ENCODE measurements at regions not wholly inside any gene's neighbourhood (a gene's known extent, or its start where the extent isn't known, plus 50 kb on each side); places are given as distances from the start of the nearest gene placed in this dataset.

DNA sequence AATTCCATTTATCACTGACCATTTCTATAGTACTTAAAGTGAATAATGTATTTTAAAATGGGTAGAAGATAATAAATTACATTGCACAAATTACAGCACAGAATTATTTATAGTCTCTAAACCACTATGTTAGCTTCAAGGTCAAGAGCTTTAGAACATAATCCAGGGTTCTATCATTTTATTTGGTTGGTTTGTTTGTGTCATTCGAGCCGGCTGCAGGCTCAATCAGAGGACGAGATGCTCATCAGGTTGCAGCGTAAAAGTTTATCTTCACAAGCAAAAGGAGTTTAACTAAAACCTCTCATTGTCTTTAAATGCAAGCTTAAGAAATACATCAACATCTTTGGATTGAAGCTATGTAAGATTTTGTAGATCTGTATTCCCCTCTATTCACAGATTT is 523.8 kb downstream of the EFNA5 start:
- POLR2A ChIA-PET = no interaction called here
- H3K36me3 ChIP-seq (ENCODE audit: control insufficient read depth in 1 of 2, insufficient read depth in 2 of 2, low read length in 2 of 2) = no peaks in the 10 kb centered on the region
- no peak overlapping the region for H2AFZ ChIP-seq (ENCODE audit: low read depth, low read length, poor library complexity, severe bottlenecking)
- RAD21 ChIA-PET (ENCODE audit: low non-redundant PET in 1 of 2, low total read pairs in 2 of 2, uncharacterized antibody in 2 of 2, unreplicated experiment in 2 of 2) = no interaction called here
- ATAC-seq = no peak
- no peak overlapping the region for H3K4me3 ChIP-seq (replicated peaks in 1 of 2; ENCODE audit: low read depth in 1 of 2, low read length in 2 of 2)
- H3K9me3 ChIP-seq (ENCODE audit: control insufficient read depth in 1 of 2, insufficient read depth in 1 of 2, low read depth in 1 of 2, low read length in 2 of 2) = no peaks in the 10 kb centered on the region
- intact Hi-C loops (cut with micrococcal nuclease) = no loop called here
- BruUV-seq (replicated peaks) = no TSS peak
- H3K27me3 ChIP-seq (ENCODE audit: insufficient read depth, low read length) = no peaks in the 10 kb centered on the region
- H3K4me1 ChIP-seq (ENCODE audit: control insufficient read depth in 1 of 2, insufficient read depth in 2 of 2, low read length in 2 of 2) = no peaks in the 10 kb centered on the region
- H3K27ac ChIP-seq (ENCODE audit: low read depth, low read length) = no peak overlapping the region
- no peak overlapping the region for H3K4me2 ChIP-seq (ENCODE audit: low read length)
- H3K9ac ChIP-seq (ENCODE audit: low read length) = no peak overlapping the region
- H3K79me2 ChIP-seq (ENCODE audit: insufficient read depth, low read length) = no peaks in the 10 kb centered on the region
- no peaks in the 10 kb centered on the region for H4K20me1 ChIP-seq (ENCODE audit: insufficient read depth)
- no peak for DNase-seq (ENCODE audit: low read depth, low spot score)
- no peaks in the 10 kb centered on the region for H3K9me2 ChIP-seq (ENCODE audit: insufficient read depth)
- CTCF ChIA-PET = no interaction called here
- TF ChIP-seq ELF1 (IDR thresholded peaks at IDR 0.05; ENCODE audit: borderline replicate concordance, low read depth) (no peak), YY1 (IDR thresholded peaks at IDR 0.05; ENCODE audit: extremely low read depth, insufficient replicate concordance, low read depth, low read length) (no peak), POLR2A (IDR thresholded peaks at IDR 0.05; ENCODE audit: borderline replicate concordance, extremely low read depth, insufficient read depth, insufficient read length) (no peak)

- no TSS peak for BruUV-seq (replicated peaks)
- H3K27ac ChIP-seq (ENCODE audit: low read depth, low read length) = no peak overlapping the region
- no peak overlapping the region for H3K9ac ChIP-seq (ENCODE audit: low read length)
- no peak for ATAC-seq
- ChIA-PET RAD21 (ENCODE audit: low non-redundant PET in 1 of 2, low total read pairs in 2 of 2, uncharacterized antibody in 2 of 2, unreplicated experiment in 2 of 2) (no interaction called here), CTCF (no interaction called here), POLR2A (no interaction called here)
- H3K9me3 ChIP-seq (ENCODE audit: control insufficient read depth in 1 of 2, insufficient read depth in 1 of 2, low read depth in 1 of 2, low read length in 2 of 2) = peaks cover 0 to under 1% of the 10 kb centered on the region in 2 experiments; a peak in 1 of 4 replicates
- H3K4me2 ChIP-seq (ENCODE audit: low read length) = no peak overlapping the region
- no peak for DNase-seq (ENCODE audit: low read depth, low spot score)
- no peaks in the 10 kb centered on the region for H3K79me2 ChIP-seq (ENCODE audit: insufficient read depth, low read length)
- no peaks in the 10 kb centered on the region for H4K20me1 ChIP-seq (ENCODE audit: insufficient read depth)
- no peaks in the 10 kb centered on the region for H3K9me2 ChIP-seq (ENCODE audit: insufficient read depth)
- H3K36me3 ChIP-seq (ENCODE audit: control insufficient read depth in 1 of 2, insufficient read depth in 2 of 2, low read length in 2 of 2) = no peaks in the 10 kb centered on the region
- intact Hi-C loops (cut with micrococcal nuclease) = no loop called here
- no peaks in the 10 kb centered on the region for H3K27me3 ChIP-seq (ENCODE audit: insufficient read depth, low read length)
- no peak overlapping the region for H2AFZ ChIP-seq (ENCODE audit: low read depth, low read length, poor library complexity, severe bottlenecking)
- H3K4me1 ChIP-seq (ENCODE audit: control insufficient read depth in 1 of 2, insufficient read depth in 2 of 2, low read length in 2 of 2) = no peaks in the 10 kb centered on the region
- no peak overlapping the region for H3K4me3 ChIP-seq (replicated peaks in 1 of 2; ENCODE audit: low read depth in 1 of 2, low read length in 2 of 2)
- TF ChIP-seq RAD21 (IDR thresholded peaks at IDR 0.05; ENCODE audit: low read depth) = no peak
- TF ChIP-seq, protein P1, sequence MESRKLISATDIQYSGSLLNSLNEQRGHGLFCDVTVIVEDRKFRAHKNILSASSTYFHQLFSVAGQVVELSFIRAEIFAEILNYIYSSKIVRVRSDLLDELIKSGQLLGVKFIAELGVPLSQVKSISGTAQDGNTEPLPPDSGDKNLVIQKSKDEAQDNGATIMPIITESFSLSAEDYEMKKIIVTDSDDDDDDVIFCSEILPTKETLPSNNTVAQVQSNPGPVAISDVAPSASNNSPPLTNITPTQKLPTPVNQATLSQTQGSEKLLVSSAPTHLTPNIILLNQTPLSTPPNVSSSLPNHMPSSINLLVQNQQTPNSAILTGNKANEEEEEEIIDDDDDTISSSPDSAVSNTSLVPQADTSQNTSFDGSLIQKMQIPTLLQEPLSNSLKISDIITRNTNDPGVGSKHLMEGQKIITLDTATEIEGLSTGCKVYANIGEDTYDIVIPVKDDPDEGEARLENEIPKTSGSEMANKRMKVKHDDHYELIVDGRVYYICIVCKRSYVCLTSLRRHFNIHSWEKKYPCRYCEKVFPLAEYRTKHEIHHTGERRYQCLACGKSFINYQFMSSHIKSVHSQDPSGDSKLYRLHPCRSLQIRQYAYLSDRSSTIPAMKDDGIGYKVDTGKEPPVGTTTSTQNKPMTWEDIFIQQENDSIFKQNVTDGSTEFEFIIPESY (IDR thresholded peaks at IDR 0.05; ENCODE audit: extremely low read depth, insufficient replicate concordance, low read length) = no peak
- TF ChIP-seq POLR2A (IDR thresholded peaks at IDR 0.05; ENCODE audit: borderline replicate concordance, extremely low read depth, insufficient read depth, insufficient read length) = no peak
- TF ChIP-seq MAX (IDR thresholded peaks at IDR 0.05) = no peak
- TF ChIP-seq, protein P2, sequence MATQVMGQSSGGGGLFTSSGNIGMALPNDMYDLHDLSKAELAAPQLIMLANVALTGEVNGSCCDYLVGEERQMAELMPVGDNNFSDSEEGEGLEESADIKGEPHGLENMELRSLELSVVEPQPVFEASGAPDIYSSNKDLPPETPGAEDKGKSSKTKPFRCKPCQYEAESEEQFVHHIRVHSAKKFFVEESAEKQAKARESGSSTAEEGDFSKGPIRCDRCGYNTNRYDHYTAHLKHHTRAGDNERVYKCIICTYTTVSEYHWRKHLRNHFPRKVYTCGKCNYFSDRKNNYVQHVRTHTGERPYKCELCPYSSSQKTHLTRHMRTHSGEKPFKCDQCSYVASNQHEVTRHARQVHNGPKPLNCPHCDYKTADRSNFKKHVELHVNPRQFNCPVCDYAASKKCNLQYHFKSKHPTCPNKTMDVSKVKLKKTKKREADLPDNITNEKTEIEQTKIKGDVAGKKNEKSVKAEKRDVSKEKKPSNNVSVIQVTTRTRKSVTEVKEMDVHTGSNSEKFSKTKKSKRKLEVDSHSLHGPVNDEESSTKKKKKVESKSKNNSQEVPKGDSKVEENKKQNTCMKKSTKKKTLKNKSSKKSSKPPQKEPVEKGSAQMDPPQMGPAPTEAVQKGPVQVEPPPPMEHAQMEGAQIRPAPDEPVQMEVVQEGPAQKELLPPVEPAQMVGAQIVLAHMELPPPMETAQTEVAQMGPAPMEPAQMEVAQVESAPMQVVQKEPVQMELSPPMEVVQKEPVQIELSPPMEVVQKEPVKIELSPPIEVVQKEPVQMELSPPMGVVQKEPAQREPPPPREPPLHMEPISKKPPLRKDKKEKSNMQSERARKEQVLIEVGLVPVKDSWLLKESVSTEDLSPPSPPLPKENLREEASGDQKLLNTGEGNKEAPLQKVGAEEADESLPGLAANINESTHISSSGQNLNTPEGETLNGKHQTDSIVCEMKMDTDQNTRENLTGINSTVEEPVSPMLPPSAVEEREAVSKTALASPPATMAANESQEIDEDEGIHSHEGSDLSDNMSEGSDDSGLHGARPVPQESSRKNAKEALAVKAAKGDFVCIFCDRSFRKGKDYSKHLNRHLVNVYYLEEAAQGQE (IDR thresholded peaks at IDR 0.05; ENCODE audit: low read depth) = no peak
- TF ChIP-seq SP1 (IDR thresholded peaks at IDR 0.05; ENCODE audit: low read depth) = no peak
- no peak for TF ChIP-seq ZFX (IDR thresholded peaks at IDR 0.05)
- TF ChIP-seq EZH2phosphoT487 (IDR thresholded peaks at IDR 0.05; ENCODE audit: borderline replicate concordance) = no peak
- TF ChIP-seq, protein P3, sequence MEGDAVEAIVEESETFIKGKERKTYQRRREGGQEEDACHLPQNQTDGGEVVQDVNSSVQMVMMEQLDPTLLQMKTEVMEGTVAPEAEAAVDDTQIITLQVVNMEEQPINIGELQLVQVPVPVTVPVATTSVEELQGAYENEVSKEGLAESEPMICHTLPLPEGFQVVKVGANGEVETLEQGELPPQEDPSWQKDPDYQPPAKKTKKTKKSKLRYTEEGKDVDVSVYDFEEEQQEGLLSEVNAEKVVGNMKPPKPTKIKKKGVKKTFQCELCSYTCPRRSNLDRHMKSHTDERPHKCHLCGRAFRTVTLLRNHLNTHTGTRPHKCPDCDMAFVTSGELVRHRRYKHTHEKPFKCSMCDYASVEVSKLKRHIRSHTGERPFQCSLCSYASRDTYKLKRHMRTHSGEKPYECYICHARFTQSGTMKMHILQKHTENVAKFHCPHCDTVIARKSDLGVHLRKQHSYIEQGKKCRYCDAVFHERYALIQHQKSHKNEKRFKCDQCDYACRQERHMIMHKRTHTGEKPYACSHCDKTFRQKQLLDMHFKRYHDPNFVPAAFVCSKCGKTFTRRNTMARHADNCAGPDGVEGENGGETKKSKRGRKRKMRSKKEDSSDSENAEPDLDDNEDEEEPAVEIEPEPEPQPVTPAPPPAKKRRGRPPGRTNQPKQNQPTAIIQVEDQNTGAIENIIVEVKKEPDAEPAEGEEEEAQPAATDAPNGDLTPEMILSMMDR (IDR thresholded peaks at IDR 0.05 in 2 of 3, conservative IDR thresholded peaks at IDR 0.05 in 1 of 3; ENCODE audit: borderline replicate concordance in 1 of 3, insufficient read depth in 1 of 3, low read depth in 2 of 3, low read length in 2 of 3) = no peak
- TF ChIP-seq EGR1 (IDR thresholded peaks at IDR 0.05; ENCODE audit: low read depth) = no peak
- TF ChIP-seq JUND (IDR thresholded peaks at IDR 0.05) = no peak
- TF ChIP-seq SRF (IDR thresholded peaks at IDR 0.05; ENCODE audit: low read depth) = no peak
- TF ChIP-seq ELF1 (IDR thresholded peaks at IDR 0.05; ENCODE audit: borderline replicate concordance, low read depth) = no peak
Measured at GRCh38 chr5:107135391-107135790, 535.3 kb downstream of the EFNA5 start.

Measured in HCT116 (cell line).